PC-9 (cell line): ENCODE measurements at regions not wholly inside any gene's neighbourhood (a gene's known extent, or its start where the extent isn't known, plus 50 kb on each side); places are given as distances from the start of the nearest gene placed in this dataset.

Experiments used
- BruUV-seq: library from RNA; stranded (reverse); fragments of 400-500 nt; replicated peaks from 2 replicates; lab custom pipeline; 2021; lab: Mats Ljungman, UMichigan
- CTCF ChIA-PET: fragments of 300-600 bp; sonication (Branson Sonifier 250); formaldehyde crosslinking; loops from one replicate; lab custom pipeline; 2022; ENCODE audit warnings: antibody characterized with exemption; lab: Charles Lee
- POLR2A ChIA-PET: fragments of 300-600 bp; sonication (Branson Sonifier 250); formaldehyde crosslinking; loops from one replicate; lab custom pipeline; 2022; ENCODE audit warnings: antibody characterized with exemption; ENCODE audit not compliant: unreplicated experiment; lab: Charles Lee
- DNase-seq, 2 experiments: peaks; one replicate each; pipeline versions ENCODE4 v3.0.0 to v3.0.0-alpha.2; 2015 to 2022; ENCODE audit warnings: mixed read lengths in 1 of 2
- H2AFZ ChIP-seq: fragments of 200-600 bp; sonication (generic); 2 replicates; pipeline ENCODE4 v1.8.1; 2017; ENCODE audit warnings: antibody characterized with exemption
- H3F3A ChIP-seq: fragments of 200-600 bp; sonication (generic); 2 replicates; pipeline ENCODE4 v1.8.1; 2017; ENCODE audit warnings: antibody characterized with exemption, mild to moderate bottlenecking, low read depth; ENCODE audit not compliant: insufficient read depth
- H3K27ac ChIP-seq: fragments of 200-600 bp; sonication (generic); 2 replicates; pipeline ENCODE4 v1.6.1; 2016; ENCODE audit warnings: mixed run types
- H3K27me3 ChIP-seq: fragments of 200-600 bp; sonication (generic); 2 replicates; pipeline ENCODE4 v1.6.1; 2016; ENCODE audit warnings: low read depth, mixed run types; ENCODE audit not compliant: insufficient read depth
- H3K36me3 ChIP-seq: fragments of 200-600 bp; sonication (generic); 2 replicates; pipeline ENCODE4 v1.6.1; 2016; ENCODE audit warnings: low read depth, mixed run types
- H3K4me1 ChIP-seq: fragments of 200-600 bp; sonication (generic); replicated peaks from 2 replicates; pipeline ENCODE4 v1.6.1; 2016; ENCODE audit warnings: mixed run types; ENCODE audit not compliant: insufficient read depth
- H3K4me2 ChIP-seq: fragments of 200-600 bp; sonication (generic); 2 replicates; pipeline ENCODE4 v1.6.1; 2017; ENCODE audit warnings: mixed run types
- H3K4me3 ChIP-seq: fragments of 200-600 bp; sonication (generic); 2 replicates; pipeline ENCODE4 v1.6.1; 2016; ENCODE audit warnings: mixed run types
- H3K79me2 ChIP-seq: fragments of 200-600 bp; sonication (generic); 2 replicates; pipeline ENCODE4 v1.6.1; 2017; ENCODE audit warnings: low read depth, mixed run types
- H3K9me2 ChIP-seq: fragments of 200-600 bp; sonication (generic); 2 replicates; pipeline ENCODE4 v1.8.1; 2017; ENCODE audit warnings: mild to moderate bottlenecking; ENCODE audit not compliant: insufficient read depth
- H3K9me3 ChIP-seq: fragments of 200-600 bp; sonication (generic); 2 replicates; pipeline ENCODE4 v1.8.1; 2016; ENCODE audit warnings: low read depth; ENCODE audit not compliant: insufficient read depth
- H4K20me1 ChIP-seq: fragments of 200-600 bp; sonication (generic); 2 replicates; pipeline ENCODE4 v1.8.1; 2017; ENCODE audit not compliant: insufficient read depth
- CTCF ChIP-seq: fragments of 200-600 bp; sonication (generic); conservative IDR thresholded peaks from 2 replicates; pipeline ENCODE4 v1.6.1; 2017; ENCODE audit warnings: mixed run types, antibody characterized with exemption, mild to moderate bottlenecking, moderate library complexity
- EZH2 ChIP-seq: fragments of 200-600 bp; sonication (generic); IDR thresholded peaks from 2 replicates; pipeline ENCODE4 v1.8.0; 2017; ENCODE audit warnings: antibody characterized with exemption, low read depth
- intact Hi-C: fragments of 100-400 bp; cut with micrococcal nuclease; formaldehyde crosslinking; loops from one replicate; pipeline ENCODE4 v1.10.0; 2022; ENCODE audit not compliant: unreplicated experiment

GRCh38 chr16:63473725-63474124 is 1437.5 kb upstream of the CDH8 start:
- H3K4me1 ChIP-seq: no peaks in the 10 kb centered on the region
- H3K9me3 ChIP-seq: no peaks in the 10 kb centered on the region
- no peaks in the 10 kb centered on the region for H3F3A ChIP-seq
- no peaks in the 10 kb centered on the region for H3K79me2 ChIP-seq
- H3K4me2 ChIP-seq: no peak overlapping the region
- no peak overlapping the region for H3K4me3 ChIP-seq
- H3K9me2 ChIP-seq: no peaks in the 10 kb centered on the region
- no TSS peak for BruUV-seq
- no peak overlapping the region for H2AFZ ChIP-seq
- ChIA-PET CTCF (no interaction called here), POLR2A (no interaction called here)
- no peak for DNase-seq
- no peaks in the 10 kb centered on the region for H3K36me3 ChIP-seq
- intact Hi-C loops: no loop called here
- no peak for TF ChIP-seq EZH2
- H3K27ac ChIP-seq: no peak overlapping the region
- H3K27me3 ChIP-seq: 0 out of 2 replicates have a peak, but pooled peaks cover 2% of the 10 kb centered on the region
- no peaks in the 10 kb centered on the region for H4K20me1 ChIP-seq

- intact Hi-C loops: no loop called here
- Histone ChIP-seq H3F3A (no peaks in the 10 kb centered on the region), H3K4me3 (no peak overlapping the region), H3K4me2 (no peak overlapping the region), H3K27me3 (no peaks in the 10 kb centered on the region), H3K9me2 (no peaks in the 10 kb centered on the region), H3K4me1 (no peaks in the 10 kb centered on the region), H3K27ac (no peak overlapping the region), H3K79me2 (no peaks in the 10 kb centered on the region), H3K9me3 (no peaks in the 10 kb centered on the region), H3K36me3 (no peaks in the 10 kb centered on the region), H2AFZ (no peak overlapping the region), H4K20me1 (no peaks in the 10 kb centered on the region)
- ChIA-PET POLR2A (no interaction called here), CTCF (no interaction called here)
- no peak for TF ChIP-seq EZH2
- TF ChIP-seq CTCF: no peak
- no TSS peak for BruUV-seq
- DNase-seq: no peak
Measured at GRCh38 chr16:63467513-63467912, 1431.3 kb upstream of the CDH8 start.

GRCh38 chr16:63462316-63462715 is 1426.1 kb upstream of the CDH8 start:
- Histone ChIP-seq H3K9me2 (no peaks in the 10 kb centered on the region), H3K9me3 (no peaks in the 10 kb centered on the region), H3K4me2 (no peak overlapping the region), H4K20me1 (no peaks in the 10 kb centered on the region), H3K27ac (no peak overlapping the region), H2AFZ (no peak overlapping the region), H3K27me3 (no peaks in the 10 kb centered on the region), H3F3A (no peaks in the 10 kb centered on the region), H3K4me3 (no peak overlapping the region), H3K79me2 (no peaks in the 10 kb centered on the region), H3K36me3 (no peaks in the 10 kb centered on the region), H3K4me1 (no peaks in the 10 kb centered on the region)
- no TSS peak for BruUV-seq
- POLR2A ChIA-PET: no interaction called here
- TF ChIP-seq EZH2: no peak
- TF ChIP-seq CTCF: no peak
- intact Hi-C loops: no loop called here
- CTCF ChIA-PET: no interaction called here
- no peak for DNase-seq

GRCh38 chr16:63461248-63461841 is 1425.1 kb upstream of the CDH8 start:
- DNase-seq: no peak
- ChIA-PET POLR2A (no interaction called here), CTCF (interaction anchor here (0.7 kb wide), 1 partner anchor 1891 kb away, joined by 3 read pairs; no protein-coding TSS in a partner anchor)
- Histone ChIP-seq H3K9me2 (no peaks in the 10 kb centered on the region), H3K4me1 (no peaks in the 10 kb centered on the region), H3K79me2 (no peaks in the 10 kb centered on the region), H3K27me3 (no peaks in the 10 kb centered on the region), H3K4me3 (no peak overlapping the region), H3F3A (no peaks in the 10 kb centered on the region), H3K36me3 (no peaks in the 10 kb centered on the region), H3K4me2 (no peak overlapping the region), H2AFZ (no peak overlapping the region), H3K9me3 (no peaks in the 10 kb centered on the region), H3K27ac (no peak overlapping the region), H4K20me1 (no peaks in the 10 kb centered on the region)
- TF ChIP-seq EZH2 (no peak), CTCF (peak; percentile 49)
- BruUV-seq: no TSS peak
- intact Hi-C loops: no loop called here
